Panc1 (cell line): ENCODE measurements at regions not wholly inside any gene's neighbourhood (a gene's known extent, or its start where the extent isn't known, plus 50 kb on each side); places are given as distances from the start of the nearest gene placed in this dataset.
"Not testable (repeated sequence)": the region's sequence is repeated elsewhere in the genome, so short reads cannot be mapped to it uniquely, and the experiment has no call there.

ENCODE experiments used
- ATAC-seq: fragments of 200-7000 bp; cut with Tn5 transposase; 2 replicates; pipeline ENCODE4 v1.9.1; 2020; ENCODE audit warnings: mild to moderate bottlenecking, moderate library complexity
- BruUV-seq: library from RNA; stranded (reverse); fragments of 400-500 nt; replicated peaks from 2 replicates; lab custom pipeline; 2021; lab: Mats Ljungman, UMichigan
- CTCF ChIA-PET: fragments of 300-600 bp; sonication (Branson Sonifier 250); formaldehyde crosslinking; loops from one replicate; lab custom pipeline; 2022; ENCODE audit warnings: antibody characterized with exemption; lab: Charles Lee
- POLR2A ChIA-PET: fragments of 300-600 bp; sonication (Branson Sonifier 250); formaldehyde crosslinking; loops from one replicate; lab custom pipeline; 2022; ENCODE audit warnings: antibody characterized with exemption; lab: Charles Lee
- DNase-seq: peaks from one replicate; pipeline ENCODE4 v3.0.0-alpha.2; 2010; ENCODE audit warnings: low read depth, low spot score
- H3K27ac ChIP-seq: 2 replicates; pipeline ENCODE4 v1.5.1; 2011; ENCODE audit warnings: mild to moderate bottlenecking, low read length, inconsistent platforms
- H3K27me3 ChIP-seq: fragments of 200-500 bp; sonication (Bioruptor generic); 2 replicates; pipeline ENCODE4 v1.6.0; 2014; ENCODE audit warnings: low read length, inconsistent platforms; ENCODE audit not compliant: control insufficient read depth, insufficient read depth
- H3K36me3 ChIP-seq: fragments of 200-500 bp; sonication (Bioruptor generic); 2 replicates; pipeline ENCODE4 v1.5.1; 2014; ENCODE audit warnings: inconsistent platforms, mild to moderate bottlenecking, low read length, moderate library complexity; ENCODE audit not compliant: control insufficient read depth, insufficient read depth
- H3K4me1 ChIP-seq: 2 replicates; pipeline ENCODE4 v1.5.1; 2011; ENCODE audit warnings: inconsistent platforms, mild to moderate bottlenecking, low read length, moderate library complexity; ENCODE audit not compliant: control insufficient read depth, insufficient read depth
- H3K4me3 ChIP-seq, 2 experiments: 2 replicates each; pipeline ENCODE4 v1.5.1; 2011 to 2012; ENCODE audit warnings: low read depth in 2 of 2, low read length in 2 of 2, mild to moderate bottlenecking in 2 of 2, inconsistent platforms in 1 of 2, moderate library complexity in 1 of 2
- H3K9me3 ChIP-seq: fragments of 200-500 bp; sonication (Bioruptor generic); 2 replicates; pipeline ENCODE4 v1.5.1; 2014; ENCODE audit warnings: low read depth, mild to moderate bottlenecking, inconsistent platforms, low read length, moderate library complexity; ENCODE audit not compliant: control insufficient read depth, insufficient read depth
- POLR2AphosphoS5 ChIP-seq: IDR thresholded peaks from 2 replicates; pipeline ENCODE4 v1.6.1; 2012; ENCODE audit warnings: mild to moderate bottlenecking, low read depth, low read length, moderate library complexity
- REST ChIP-seq, 2 experiments: IDR thresholded peaks; 2 replicates each; pipeline ENCODE4 v1.6.1; 2011 to 2012; ENCODE audit warnings: low read depth in 2 of 2, control low read depth in 1 of 2, low read length in 1 of 2, mild to moderate bottlenecking in 1 of 2, moderate library complexity in 1 of 2; ENCODE audit not compliant: insufficient read depth in 1 of 2
- SIN3A ChIP-seq: IDR thresholded peaks from 2 replicates; pipeline ENCODE4 v1.6.1; 2012; ENCODE audit warnings: low read depth, mild to moderate bottlenecking, low read length, moderate library complexity, borderline replicate concordance; ENCODE audit not compliant: insufficient read depth
- TCF7L2 ChIP-seq: IDR thresholded peaks from 2 replicates; pipeline ENCODE4 v1.6.1; 2011; ENCODE audit warnings: mild to moderate bottlenecking, low read depth, low read length, inconsistent platforms
- in situ Hi-C: cut with HindIII; loops from 2 replicates; pipeline ENCODE4 v1.10.0; 2016; ENCODE audit warnings: low sequenced_read_pairs, low pct_unique_long_range_greater_than_20kb
- intact Hi-C: fragments of 100-400 bp; cut with micrococcal nuclease; formaldehyde crosslinking; loops from one replicate; pipeline ENCODE4 v1.10.0; 2022; ENCODE audit not compliant: unreplicated experiment
- TF ChIP-seq, protein P1 (sequence below): fragments of 450-650 bp; IDR thresholded peaks from 2 replicates; pipeline ENCODE4 v1.5.1; 2017; ENCODE audit warnings: mild to moderate bottlenecking

DNA sequence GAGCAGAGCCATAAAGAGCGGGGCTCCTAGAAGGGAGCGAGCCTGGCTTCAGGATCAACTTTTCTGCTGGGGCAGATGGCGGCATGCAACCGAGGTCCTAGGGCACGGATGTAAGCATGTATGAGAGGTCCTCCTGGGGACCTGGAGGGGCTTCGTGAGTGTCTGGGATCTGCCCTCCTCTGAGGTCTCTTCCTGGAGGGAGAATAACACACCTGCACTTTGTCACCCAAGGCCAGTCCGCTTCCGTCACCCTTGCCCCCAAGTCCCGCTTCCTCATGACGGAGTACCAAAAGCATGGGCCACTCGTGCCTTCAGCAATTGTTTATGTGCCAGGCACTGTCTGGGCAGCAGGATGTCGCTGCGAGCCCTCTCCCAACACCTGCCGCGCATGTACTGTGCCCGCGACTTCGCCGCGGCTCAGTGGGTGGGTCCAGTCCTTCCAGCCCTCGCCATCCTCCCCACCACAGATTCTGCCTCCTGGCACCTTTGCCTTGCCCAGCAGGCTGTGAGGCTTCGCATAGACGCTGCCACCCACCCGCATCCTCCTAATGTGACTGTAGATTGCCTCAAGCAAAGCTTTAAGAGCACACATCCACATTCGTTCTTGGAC is 60.0 kb upstream of the TMPRSS2 start:
- no peaks in the 10 kb centered on the region for H3K9me3 ChIP-seq
- H3K27me3 ChIP-seq = no peaks in the 10 kb centered on the region
- H3K27ac ChIP-seq = no peak overlapping the region
- DNase-seq = no peak
- no peaks in the 10 kb centered on the region; the same call in 1 of the 2 replicates for H3K4me1 ChIP-seq
- H3K36me3 ChIP-seq = no peaks in the 10 kb centered on the region
- BruUV-seq = no TSS peak
- no peak overlapping the region for H3K4me3 ChIP-seq
- intact Hi-C loops (no loop called here), in situ Hi-C loops (no loop called here)
- no peak for ATAC-seq
- CTCF ChIA-PET = no interaction called here
- POLR2A ChIA-PET = interaction anchor here (0.9 kb wide), 1 partner anchor 63 kb away, joined by 3 read pairs; no protein-coding TSS in a partner anchor
- TF ChIP-seq, protein P1, sequence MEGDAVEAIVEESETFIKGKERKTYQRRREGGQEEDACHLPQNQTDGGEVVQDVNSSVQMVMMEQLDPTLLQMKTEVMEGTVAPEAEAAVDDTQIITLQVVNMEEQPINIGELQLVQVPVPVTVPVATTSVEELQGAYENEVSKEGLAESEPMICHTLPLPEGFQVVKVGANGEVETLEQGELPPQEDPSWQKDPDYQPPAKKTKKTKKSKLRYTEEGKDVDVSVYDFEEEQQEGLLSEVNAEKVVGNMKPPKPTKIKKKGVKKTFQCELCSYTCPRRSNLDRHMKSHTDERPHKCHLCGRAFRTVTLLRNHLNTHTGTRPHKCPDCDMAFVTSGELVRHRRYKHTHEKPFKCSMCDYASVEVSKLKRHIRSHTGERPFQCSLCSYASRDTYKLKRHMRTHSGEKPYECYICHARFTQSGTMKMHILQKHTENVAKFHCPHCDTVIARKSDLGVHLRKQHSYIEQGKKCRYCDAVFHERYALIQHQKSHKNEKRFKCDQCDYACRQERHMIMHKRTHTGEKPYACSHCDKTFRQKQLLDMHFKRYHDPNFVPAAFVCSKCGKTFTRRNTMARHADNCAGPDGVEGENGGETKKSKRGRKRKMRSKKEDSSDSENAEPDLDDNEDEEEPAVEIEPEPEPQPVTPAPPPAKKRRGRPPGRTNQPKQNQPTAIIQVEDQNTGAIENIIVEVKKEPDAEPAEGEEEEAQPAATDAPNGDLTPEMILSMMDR = no peak
- TF ChIP-seq TCF7L2 (no peak), POLR2AphosphoS5 (no peak), SIN3A (no peak), REST (IDR thresholded peaks at IDR 0.05; ENCODE audit: insufficient read depth in 1 of 2, low read depth in 2 of 2, low read length in 1 of 2) (no peak)

GRCh38 chr21:41567237-41567636 is 59.3 kb upstream of the TMPRSS2 start:
- intact Hi-C loops, in situ Hi-C loops, BruUV-seq, H3K4me1 ChIP-seq, H3K36me3 ChIP-seq, H3K27me3 ChIP-seq, H3K27ac ChIP-seq, CTCF ChIA-PET, DNase-seq, ATAC-seq, H3K9me3 ChIP-seq, POLR2A ChIA-PET, H3K4me3 ChIP-seq: not testable (repeated sequence)

GRCh38 chr21:41566500-41567014 is 58.6 kb upstream of the TMPRSS2 start:
- BruUV-seq = no TSS peak
- Histone ChIP-seq H3K36me3 (no peaks in the 10 kb centered on the region), H3K4me1 (no peaks in the 10 kb centered on the region; the same call in 1 of the 2 replicates), H3K4me3 (no peak overlapping the region), H3K9me3 (no peaks in the 10 kb centered on the region), H3K27me3 (no peaks in the 10 kb centered on the region), H3K27ac (no peak overlapping the region)
- no peak for TF ChIP-seq TCF7L2
- TF ChIP-seq REST (IDR thresholded peaks at IDR 0.05; ENCODE audit: insufficient read depth in 1 of 2, low read depth in 2 of 2, low read length in 1 of 2) = no peak
- no peak for DNase-seq
- ATAC-seq = no peak
- POLR2A ChIA-PET = no interaction called here
- intact Hi-C loops = no loop called here
- in situ Hi-C loops = no loop called here
- CTCF ChIA-PET = no interaction called here
